ENCODE measurements at regions not wholly inside any gene's neighbourhood (a gene's known extent, or its start where the extent isn't known, plus 50 kb on each side); places are given as distances from the start of the nearest gene placed in this dataset.

DNA sequence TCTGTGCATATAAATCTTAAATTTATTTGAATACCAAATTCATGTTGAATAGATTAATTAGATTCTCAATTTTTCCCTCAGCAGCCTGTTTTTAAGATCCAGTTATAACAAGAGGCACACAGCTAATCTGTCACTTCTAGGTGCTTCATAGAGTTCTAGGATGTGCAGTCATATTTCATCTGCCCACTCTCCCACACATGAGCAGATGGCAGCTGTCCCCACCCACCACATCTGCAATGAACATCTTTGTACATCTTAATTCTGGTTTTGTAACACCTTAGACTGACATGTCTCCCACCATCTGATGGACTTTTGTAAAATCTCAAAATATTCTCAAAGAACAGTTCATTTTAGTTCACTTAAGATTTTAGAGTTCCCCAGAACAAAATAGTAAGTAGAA, 250.8 kb upstream of the ST6GAL2 start:
- TF ChIP-seq POLR2AphosphoS5 (IDR thresholded peaks at IDR 0.05; ENCODE audit: low read depth): no peak
- TF ChIP-seq, protein P1, sequence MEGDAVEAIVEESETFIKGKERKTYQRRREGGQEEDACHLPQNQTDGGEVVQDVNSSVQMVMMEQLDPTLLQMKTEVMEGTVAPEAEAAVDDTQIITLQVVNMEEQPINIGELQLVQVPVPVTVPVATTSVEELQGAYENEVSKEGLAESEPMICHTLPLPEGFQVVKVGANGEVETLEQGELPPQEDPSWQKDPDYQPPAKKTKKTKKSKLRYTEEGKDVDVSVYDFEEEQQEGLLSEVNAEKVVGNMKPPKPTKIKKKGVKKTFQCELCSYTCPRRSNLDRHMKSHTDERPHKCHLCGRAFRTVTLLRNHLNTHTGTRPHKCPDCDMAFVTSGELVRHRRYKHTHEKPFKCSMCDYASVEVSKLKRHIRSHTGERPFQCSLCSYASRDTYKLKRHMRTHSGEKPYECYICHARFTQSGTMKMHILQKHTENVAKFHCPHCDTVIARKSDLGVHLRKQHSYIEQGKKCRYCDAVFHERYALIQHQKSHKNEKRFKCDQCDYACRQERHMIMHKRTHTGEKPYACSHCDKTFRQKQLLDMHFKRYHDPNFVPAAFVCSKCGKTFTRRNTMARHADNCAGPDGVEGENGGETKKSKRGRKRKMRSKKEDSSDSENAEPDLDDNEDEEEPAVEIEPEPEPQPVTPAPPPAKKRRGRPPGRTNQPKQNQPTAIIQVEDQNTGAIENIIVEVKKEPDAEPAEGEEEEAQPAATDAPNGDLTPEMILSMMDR (IDR thresholded peaks at IDR 0.05; ENCODE audit: insufficient read depth, low read length): no peak
- TF ChIP-seq GABPA (IDR thresholded peaks at IDR 0.05; ENCODE audit: low read depth): no peak
- TF ChIP-seq, protein P2, sequence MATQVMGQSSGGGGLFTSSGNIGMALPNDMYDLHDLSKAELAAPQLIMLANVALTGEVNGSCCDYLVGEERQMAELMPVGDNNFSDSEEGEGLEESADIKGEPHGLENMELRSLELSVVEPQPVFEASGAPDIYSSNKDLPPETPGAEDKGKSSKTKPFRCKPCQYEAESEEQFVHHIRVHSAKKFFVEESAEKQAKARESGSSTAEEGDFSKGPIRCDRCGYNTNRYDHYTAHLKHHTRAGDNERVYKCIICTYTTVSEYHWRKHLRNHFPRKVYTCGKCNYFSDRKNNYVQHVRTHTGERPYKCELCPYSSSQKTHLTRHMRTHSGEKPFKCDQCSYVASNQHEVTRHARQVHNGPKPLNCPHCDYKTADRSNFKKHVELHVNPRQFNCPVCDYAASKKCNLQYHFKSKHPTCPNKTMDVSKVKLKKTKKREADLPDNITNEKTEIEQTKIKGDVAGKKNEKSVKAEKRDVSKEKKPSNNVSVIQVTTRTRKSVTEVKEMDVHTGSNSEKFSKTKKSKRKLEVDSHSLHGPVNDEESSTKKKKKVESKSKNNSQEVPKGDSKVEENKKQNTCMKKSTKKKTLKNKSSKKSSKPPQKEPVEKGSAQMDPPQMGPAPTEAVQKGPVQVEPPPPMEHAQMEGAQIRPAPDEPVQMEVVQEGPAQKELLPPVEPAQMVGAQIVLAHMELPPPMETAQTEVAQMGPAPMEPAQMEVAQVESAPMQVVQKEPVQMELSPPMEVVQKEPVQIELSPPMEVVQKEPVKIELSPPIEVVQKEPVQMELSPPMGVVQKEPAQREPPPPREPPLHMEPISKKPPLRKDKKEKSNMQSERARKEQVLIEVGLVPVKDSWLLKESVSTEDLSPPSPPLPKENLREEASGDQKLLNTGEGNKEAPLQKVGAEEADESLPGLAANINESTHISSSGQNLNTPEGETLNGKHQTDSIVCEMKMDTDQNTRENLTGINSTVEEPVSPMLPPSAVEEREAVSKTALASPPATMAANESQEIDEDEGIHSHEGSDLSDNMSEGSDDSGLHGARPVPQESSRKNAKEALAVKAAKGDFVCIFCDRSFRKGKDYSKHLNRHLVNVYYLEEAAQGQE (IDR thresholded peaks at IDR 0.05; ENCODE audit: insufficient replicate concordance, low read depth): no peak
- no peak for TF ChIP-seq SPI1 (IDR thresholded peaks at IDR 0.05; ENCODE audit: borderline replicate concordance, low read depth)

All from HL-60 (cell line).